H1 (cell line): ENCODE measurements at regions not wholly inside any gene's neighbourhood (a gene's known extent, or its start where the extent isn't known, plus 50 kb on each side); places are given as distances from the start of the nearest gene placed in this dataset.

Source experiments
- BRCA1 ChIP-seq: IDR thresholded peaks from 2 replicates; pipeline ENCODE4 v1.6.1; 2012; ENCODE audit warnings: low read depth, low read length, improper control_type of control experiment
- JUND ChIP-seq: IDR thresholded peaks from 2 replicates; pipeline ENCODE4 v1.6.1; 2011; ENCODE audit warnings: mild to moderate bottlenecking, improper control_type of control experiment, low read length
- POLR2AphosphoS5 ChIP-seq: IDR thresholded peaks from 2 replicates; pipeline ENCODE4 v1.6.1; 2011; ENCODE audit warnings: low read depth, low read length
- YY1 ChIP-seq: IDR thresholded peaks from 2 replicates; pipeline ENCODE4 v1.6.1; 2011; ENCODE audit warnings: low read depth, mild to moderate bottlenecking, low read length

DNA sequence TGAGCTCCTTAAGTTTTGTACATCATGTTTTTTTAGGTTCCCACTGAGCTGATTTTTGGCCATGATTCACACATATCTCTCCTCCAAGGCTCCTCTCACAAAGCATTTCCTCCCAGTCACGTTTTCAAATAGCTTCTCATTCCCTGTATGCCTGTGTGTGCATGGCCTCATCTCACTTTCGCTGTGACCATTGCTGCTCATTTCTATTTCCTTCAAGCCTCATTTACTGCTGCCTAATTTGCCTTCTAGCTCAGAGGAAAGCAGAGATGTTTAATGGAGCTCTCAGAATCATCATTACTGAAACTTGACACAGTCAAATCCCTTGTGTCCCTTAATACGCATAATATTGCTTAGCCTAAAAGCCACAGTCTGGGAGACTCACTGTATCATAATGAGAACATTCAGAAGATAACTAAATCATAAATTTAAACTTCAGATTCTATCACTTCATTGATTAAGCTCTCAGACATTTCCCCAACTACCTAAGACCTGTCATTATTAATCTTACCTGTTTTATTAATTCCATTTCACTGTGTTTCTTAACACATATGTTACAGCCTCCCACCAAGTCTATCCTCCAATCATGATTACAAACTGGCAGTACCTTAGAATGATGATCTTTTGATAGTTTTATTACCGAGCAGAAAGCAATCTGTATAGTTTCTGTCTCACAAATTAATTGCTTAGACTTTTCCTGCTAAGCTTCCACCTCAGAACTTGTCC, 278.3 kb upstream of the PTGER4 start (continued):
- TF ChIP-seq JUND = no peak
- TF ChIP-seq POLR2AphosphoS5 = no peak
- no peak for TF ChIP-seq BRCA1
- no peak for TF ChIP-seq YY1
